Thymus (tissue), 11 donors: ENCODE measurements at regions not wholly inside any gene's neighbourhood (a gene's known extent, or its start where the extent isn't known, plus 50 kb on each side); places are given as distances from the start of the nearest gene placed in this dataset.
A peak's percentile ranks its signal among the peaks of the same experiment; 100 is the strongest.
"Not testable (repeated sequence)": the region's sequence is repeated elsewhere in the genome, so short reads cannot be mapped to it uniquely, and the experiment has no call there.

Experiments
- DNase-seq, 9 donors: peaks; one replicate each; pipeline ENCODE4 v3.0.0-alpha.2; 2013; ENCODE audit warnings: low spot score in 9 of 9, low read depth in 6 of 9, missing footprints in 1 of 9
- H3K27ac ChIP-seq, 2 donors: one replicate each; pipeline ENCODE4 v1.5.1; 2013; ENCODE audit warnings: control low read depth in 1 of 2, low read depth in 1 of 2, low read length in 1 of 2, mild to moderate bottlenecking in 1 of 2, moderate library complexity in 1 of 2
- H3K27me3 ChIP-seq, 2 donors: one replicate each; pipeline ENCODE4 v1.5.1; 2013; ENCODE audit warnings: low read length in 1 of 2; ENCODE audit not compliant: control insufficient read depth in 2 of 2, insufficient read depth in 1 of 2
- H3K36me3 ChIP-seq, 2 donors: one replicate each; pipeline ENCODE4 v1.5.1; 2013; ENCODE audit warnings: low read length in 1 of 2, mild to moderate bottlenecking in 1 of 2, moderate library complexity in 1 of 2; ENCODE audit not compliant: control insufficient read depth in 2 of 2, insufficient read depth in 2 of 2
- H3K4me1 ChIP-seq, 2 donors: one replicate each; pipeline ENCODE4 v1.5.1; 2013; ENCODE audit warnings: low read length in 2 of 2; ENCODE audit not compliant: control insufficient read depth in 2 of 2, insufficient read depth in 2 of 2
- H3K4me3 ChIP-seq, 2 donors: one replicate each; pipeline ENCODE4 v1.5.1; 2013; ENCODE audit warnings: low read length in 2 of 2, control low read depth in 1 of 2, mild to moderate bottlenecking in 1 of 2
- H3K9me3 ChIP-seq, 2 donors: one replicate each; pipeline ENCODE4 v1.5.1; 2013; ENCODE audit warnings: low read length in 1 of 2, mild to moderate bottlenecking in 1 of 2; ENCODE audit not compliant: control insufficient read depth in 2 of 2, insufficient read depth in 1 of 2
- WGBS: extraction: QIAGEN DNeasy Blood & Tissue Kit; methylation state at CpG from one replicate; pipeline ENCODE4 v1.1.7; 2013; 5-methylcytosine and 5-hydroxymethylcytosine counted together
- donor health status: healthy.

- WGBS: 94% methylated on average over 3 of the region's 3 CpGs
- no peaks in the 10 kb centered on the region for H3K27me3 ChIP-seq
Observed at GRCh38 chr17:55983096-55983495, 170.2 kb upstream of the ANKFN1 start.

GRCh38 chr17:55986817-55987216 is 166.5 kb upstream of the ANKFN1 start:
- H3K36me3 ChIP-seq: no peaks in the 10 kb centered on the region
- H3K9me3 ChIP-seq: no peaks in the 10 kb centered on the region
- H3K27ac ChIP-seq: no peak overlapping the region
- H3K27me3 ChIP-seq: peaks cover 0 to 7% of the 10 kb centered on the region in 2 donors
- DNase-seq: no peak
- H3K4me1 ChIP-seq: no peaks in the 10 kb centered on the region
- no peak overlapping the region for H3K4me3 ChIP-seq
- 95% methylated on average over 4 of the region's 4 CpGs for WGBS

More at GRCh38 chr17:55983096-55983495, 170.2 kb upstream of the ANKFN1 start:
- Histone ChIP-seq H3K9me3 (no peaks in the 10 kb centered on the region), H3K27ac (no peak overlapping the region), H3K4me1 (no peaks in the 10 kb centered on the region), H3K36me3 (no peaks in the 10 kb centered on the region), H3K4me3 (no peak overlapping the region)
- DNase-seq: no peak

GRCh38 chr17:55988861-55989260 is 164.4 kb upstream of the ANKFN1 start:
- WGBS: 89% methylated on average over 3 of the region's 3 CpGs

GRCh38 chr17:55990332-55991006 is 162.8 kb upstream of the ANKFN1 start:
- H3K27ac ChIP-seq: no peak overlapping the region
- no peak for DNase-seq
- no peaks in the 10 kb centered on the region for H3K4me1 ChIP-seq
- H3K27me3 ChIP-seq: peaks cover 0 to 7% of the 10 kb centered on the region in 2 donors
- 57% methylated on average over 10 of the region's 10 CpGs for WGBS
- H3K4me3 ChIP-seq: no peak overlapping the region
- H3K36me3 ChIP-seq: no peaks in the 10 kb centered on the region
- peaks cover 0 to 8% of the 10 kb centered on the region in 2 donors for H3K9me3 ChIP-seq

More at GRCh38 chr17:55988861-55989260, 164.4 kb upstream of the ANKFN1 start:
- Histone ChIP-seq H3K27me3 (peaks cover 0 to 7% of the 10 kb centered on the region in 2 donors), H3K4me1 (no peaks in the 10 kb centered on the region), H3K9me3 (peaks cover 0 to 8% of the 10 kb centered on the region in 2 donors), H3K27ac (no peak overlapping the region), H3K4me3 (no peak overlapping the region), H3K36me3 (no peaks in the 10 kb centered on the region)
- no peak for DNase-seq

- no peak overlapping the region for H3K4me3 ChIP-seq
- no peak overlapping the region for H3K27ac ChIP-seq
- peaks cover 0 to 8% of the 10 kb centered on the region in 2 donors for H3K9me3 ChIP-seq
- no peaks in the 10 kb centered on the region for H3K4me1 ChIP-seq
- no peak for DNase-seq
- WGBS: 95% methylated on average over 2 of the region's 2 CpGs
- no peaks in the 10 kb centered on the region for H3K36me3 ChIP-seq
- H3K27me3 ChIP-seq: no peaks in the 10 kb centered on the region
Observed at GRCh38 chr17:55996826-55997225, 156.4 kb upstream of the ANKFN1 start.

- Histone ChIP-seq H3K9me3 (no peaks in the 10 kb centered on the region), H3K27me3 (no peaks in the 10 kb centered on the region), H3K27ac (no peak overlapping the region), H3K4me3 (no peak overlapping the region), H3K4me1 (no peaks in the 10 kb centered on the region), H3K36me3 (no peaks in the 10 kb centered on the region)
- 95% methylated on average over 3 of the region's 3 CpGs for WGBS
- no peak for DNase-seq
Observed at GRCh38 chr17:56000411-56000810, 152.9 kb upstream of the ANKFN1 start.

- H3K4me1 ChIP-seq, H3K36me3 ChIP-seq, H3K27ac ChIP-seq, H3K27me3 ChIP-seq, H3K4me3 ChIP-seq, DNase-seq, H3K9me3 ChIP-seq: not testable (repeated sequence)
- WGBS: 87% methylated on average over 8 of the region's 8 CpGs
Observed at GRCh38 chr17:56002656-56003055, 150.6 kb upstream of the ANKFN1 start.

- Histone ChIP-seq H3K27ac (no peak overlapping the region), H3K27me3 (no peaks in the 10 kb centered on the region)
- 63% methylated on average over 5 of the region's 5 CpGs for WGBS
Observed at GRCh38 chr17:56009795-56010651, 143.3 kb upstream of the ANKFN1 start.

GRCh38 chr17:56011406-56012131 is 141.7 kb upstream of the ANKFN1 start:
- WGBS: 94% methylated on average over 4 of the region's 4 CpGs

More at GRCh38 chr17:56009795-56010651, 143.3 kb upstream of the ANKFN1 start:
- Histone ChIP-seq H3K9me3 (no peaks in the 10 kb centered on the region), H3K4me3 (no peak overlapping the region), H3K36me3 (no peaks in the 10 kb centered on the region), H3K4me1 (peaks cover 0 to 3% of the 10 kb centered on the region in 2 donors)
- DNase-seq: peak in 3 of 9 donors; percentile 1 to 37 (median 9)

More at GRCh38 chr17:56011406-56012131, 141.7 kb upstream of the ANKFN1 start:
- H3K4me1 ChIP-seq: peaks cover 0 to 3% of the 10 kb centered on the region in 2 donors
- no peak for DNase-seq
- no peaks in the 10 kb centered on the region for H3K9me3 ChIP-seq
- H3K27ac ChIP-seq: no peak overlapping the region
- no peak overlapping the region for H3K4me3 ChIP-seq
- no peaks in the 10 kb centered on the region for H3K27me3 ChIP-seq
- no peaks in the 10 kb centered on the region for H3K36me3 ChIP-seq
